ENCODE measurements at regions not wholly inside any gene's neighbourhood (a gene's known extent, or its start where the extent isn't known, plus 50 kb on each side); places are given as distances from the start of the nearest gene placed in this dataset.

DNA sequence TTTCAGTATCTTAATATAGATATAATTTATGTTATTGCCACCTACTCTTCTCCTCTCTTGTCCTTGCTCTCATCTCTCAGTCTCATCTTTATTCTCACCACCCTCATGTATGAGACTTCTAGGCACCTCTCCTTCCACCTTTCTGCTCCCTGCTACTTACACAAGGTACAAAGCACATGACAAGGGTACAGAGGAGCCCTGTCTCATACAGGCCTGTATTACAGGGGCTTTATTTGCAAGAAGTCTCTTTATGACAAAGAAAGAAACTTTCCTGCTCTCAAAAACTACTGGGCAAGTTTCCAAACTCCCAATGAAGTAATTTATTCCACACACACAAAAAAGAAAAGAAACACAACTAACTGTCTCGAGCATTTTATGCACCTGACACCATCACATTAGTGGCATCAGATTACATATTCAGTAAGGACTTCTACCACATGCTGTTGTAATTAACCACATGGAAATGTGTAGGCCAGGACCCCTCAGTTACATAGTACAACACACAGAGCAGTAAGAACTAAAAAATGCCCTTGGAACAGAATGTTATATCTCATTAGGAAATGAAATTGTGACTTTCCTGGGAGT lies 253.1 kb downstream of the FZD1 start:
- Histone ChIP-seq H3K9ac (ENCODE audit: low read length) (no peak overlapping the region), H3K9me3 (ENCODE audit: control extremely low read depth in 1 of 3, control insufficient read depth in 2 of 3, insufficient read depth in 1 of 3, low read length in 2 of 3) (no peaks in the 10 kb centered on the region), H3K79me2 (ENCODE audit: control insufficient read depth, insufficient read depth, low read length) (no peaks in the 10 kb centered on the region), H2AFZ (ENCODE audit: insufficient read depth, low read depth, low read length, poor library complexity, severe bottlenecking) (no peak overlapping the region), H3K4me2 (replicated peaks; ENCODE audit: low read depth, low read length, poor library complexity, severe bottlenecking) (no peak overlapping the region), H3K27me3 (replicated peaks in 1 of 4; ENCODE audit: control extremely low read depth in 1 of 4, control insufficient read depth in 3 of 4, insufficient read depth in 4 of 4, low read length in 3 of 4) (no peaks in the 10 kb centered on the region), H3K27ac (ENCODE audit: low read length in 2 of 2) (no peak overlapping the region), H3K4me1 (ENCODE audit: control insufficient read depth in 2 of 2, insufficient read depth in 2 of 2, low read length in 2 of 2) (no peaks in the 10 kb centered on the region), H4K20me1 (ENCODE audit: control insufficient read depth, insufficient read depth, low read length, poor library complexity, severe bottlenecking) (no peaks in the 10 kb centered on the region), H3K36me3 (replicated peaks in 1 of 2; ENCODE audit: control extremely low read depth in 1 of 2, control insufficient read depth in 1 of 2, extremely low read depth in 1 of 2, insufficient read depth in 2 of 2, low read length in 1 of 2) (no peaks in the 10 kb centered on the region), H3K4me3 (ENCODE audit: control extremely low read depth in 1 of 5, extremely low read depth in 1 of 5, insufficient read depth in 1 of 5, low read depth in 2 of 5, low read length in 4 of 5) (no peak overlapping the region)
- Mint-ChIP-seq H3K4me1 (no peaks in the 10 kb centered on the region), H3K9me3 (ENCODE audit: insufficient read depth) (no peaks in the 10 kb centered on the region), H3K27me3 (peaks cover 3% of the 10 kb centered on the region), H3K4me3 (no peak overlapping the region), H3K27ac (no peak overlapping the region)
- no peak for TF ChIP-seq EZH2 (IDR thresholded peaks at IDR 0.05; ENCODE audit: borderline replicate concordance, insufficient read depth, low read depth, low read length, poor library complexity, severe bottlenecking)
- TF ChIP-seq, protein P1, sequence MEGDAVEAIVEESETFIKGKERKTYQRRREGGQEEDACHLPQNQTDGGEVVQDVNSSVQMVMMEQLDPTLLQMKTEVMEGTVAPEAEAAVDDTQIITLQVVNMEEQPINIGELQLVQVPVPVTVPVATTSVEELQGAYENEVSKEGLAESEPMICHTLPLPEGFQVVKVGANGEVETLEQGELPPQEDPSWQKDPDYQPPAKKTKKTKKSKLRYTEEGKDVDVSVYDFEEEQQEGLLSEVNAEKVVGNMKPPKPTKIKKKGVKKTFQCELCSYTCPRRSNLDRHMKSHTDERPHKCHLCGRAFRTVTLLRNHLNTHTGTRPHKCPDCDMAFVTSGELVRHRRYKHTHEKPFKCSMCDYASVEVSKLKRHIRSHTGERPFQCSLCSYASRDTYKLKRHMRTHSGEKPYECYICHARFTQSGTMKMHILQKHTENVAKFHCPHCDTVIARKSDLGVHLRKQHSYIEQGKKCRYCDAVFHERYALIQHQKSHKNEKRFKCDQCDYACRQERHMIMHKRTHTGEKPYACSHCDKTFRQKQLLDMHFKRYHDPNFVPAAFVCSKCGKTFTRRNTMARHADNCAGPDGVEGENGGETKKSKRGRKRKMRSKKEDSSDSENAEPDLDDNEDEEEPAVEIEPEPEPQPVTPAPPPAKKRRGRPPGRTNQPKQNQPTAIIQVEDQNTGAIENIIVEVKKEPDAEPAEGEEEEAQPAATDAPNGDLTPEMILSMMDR (IDR thresholded peaks at IDR 0.05), result no peak
- intact Hi-C loops (cut with micrococcal nuclease), result no loop called here
- ChIA-PET CTCF (no interaction called here), POLR2A (no interaction called here)
- ATAC-seq (ENCODE audit: low read depth) (no peak), DNase-seq (no peak)
- WGBS (ENCODE audit: insufficient coverage), result no CpG with 5 or more reads among the region's 1 CpG

DNA sequence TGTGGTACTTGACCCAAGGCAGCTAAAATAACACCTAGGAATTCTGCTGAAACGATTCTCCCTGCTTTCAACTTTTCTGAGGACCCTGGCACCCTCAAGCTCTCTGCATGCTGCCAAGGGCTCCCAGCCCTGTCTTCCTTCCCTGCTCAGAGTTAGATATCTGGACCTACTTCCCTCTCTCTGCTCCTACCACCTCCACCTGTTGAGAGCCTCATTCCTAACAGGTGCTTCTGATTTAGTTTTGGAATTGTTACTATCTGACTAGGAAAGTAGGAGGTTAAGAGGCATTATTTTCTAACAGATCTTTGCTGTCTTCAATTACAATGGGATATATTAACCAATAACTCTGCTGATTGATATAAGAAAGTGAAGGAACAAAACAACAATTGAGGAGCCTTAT lies 253.8 kb downstream of the FZD1 start:
- Histone ChIP-seq H3K9me3 (ENCODE audit: control extremely low read depth in 1 of 3, control insufficient read depth in 2 of 3, insufficient read depth in 1 of 3, low read length in 2 of 3) (no peaks in the 10 kb centered on the region), H3K79me2 (ENCODE audit: control insufficient read depth, insufficient read depth, low read length) (no peaks in the 10 kb centered on the region), H3K4me3 (ENCODE audit: control extremely low read depth in 1 of 5, extremely low read depth in 1 of 5, insufficient read depth in 1 of 5, low read depth in 2 of 5, low read length in 4 of 5) (no peak overlapping the region), H2AFZ (ENCODE audit: insufficient read depth, low read depth, low read length, poor library complexity, severe bottlenecking) (no peak overlapping the region), H4K20me1 (ENCODE audit: control insufficient read depth, insufficient read depth, low read length, poor library complexity, severe bottlenecking) (no peaks in the 10 kb centered on the region), H3K27me3 (replicated peaks in 1 of 4; ENCODE audit: control extremely low read depth in 1 of 4, control insufficient read depth in 3 of 4, insufficient read depth in 4 of 4, low read length in 3 of 4) (no peaks in the 10 kb centered on the region), H3K27ac (ENCODE audit: low read length in 2 of 2) (no peak overlapping the region), H3K4me1 (ENCODE audit: control insufficient read depth in 2 of 2, insufficient read depth in 2 of 2, low read length in 2 of 2) (no peaks in the 10 kb centered on the region), H3K9ac (ENCODE audit: low read length) (no peak overlapping the region), H3K36me3 (replicated peaks in 1 of 2; ENCODE audit: control extremely low read depth in 1 of 2, control insufficient read depth in 1 of 2, extremely low read depth in 1 of 2, insufficient read depth in 2 of 2, low read length in 1 of 2) (no peaks in the 10 kb centered on the region), H3K4me2 (replicated peaks; ENCODE audit: low read depth, low read length, poor library complexity, severe bottlenecking) (no peak overlapping the region)
- no peak for ATAC-seq (ENCODE audit: low read depth)
- ChIA-PET POLR2A (no interaction called here), CTCF (no interaction called here)
- Mint-ChIP-seq H3K4me1 (no peaks in the 10 kb centered on the region), H3K27me3 (peaks cover 3% of the 10 kb centered on the region), H3K4me3 (no peak overlapping the region), H3K27ac (no peak overlapping the region), H3K9me3 (ENCODE audit: insufficient read depth) (no peaks in the 10 kb centered on the region)
- intact Hi-C loops (cut with micrococcal nuclease), result no loop called here
- DNase-seq, result no peak
- TF ChIP-seq, protein P1 (IDR thresholded peaks at IDR 0.05), result no peak
- no peak for TF ChIP-seq EZH2 (IDR thresholded peaks at IDR 0.05; ENCODE audit: borderline replicate concordance, insufficient read depth, low read depth, low read length, poor library complexity, severe bottlenecking)
- 44% methylated on average over 1 of the region's 1 CpG for WGBS (ENCODE audit: insufficient coverage)
